ENCODE measurements at regions not wholly inside any gene's neighbourhood (a gene's known extent, or its start where the extent isn't known, plus 50 kb on each side); places are given as distances from the start of the nearest gene placed in this dataset.

DNA sequence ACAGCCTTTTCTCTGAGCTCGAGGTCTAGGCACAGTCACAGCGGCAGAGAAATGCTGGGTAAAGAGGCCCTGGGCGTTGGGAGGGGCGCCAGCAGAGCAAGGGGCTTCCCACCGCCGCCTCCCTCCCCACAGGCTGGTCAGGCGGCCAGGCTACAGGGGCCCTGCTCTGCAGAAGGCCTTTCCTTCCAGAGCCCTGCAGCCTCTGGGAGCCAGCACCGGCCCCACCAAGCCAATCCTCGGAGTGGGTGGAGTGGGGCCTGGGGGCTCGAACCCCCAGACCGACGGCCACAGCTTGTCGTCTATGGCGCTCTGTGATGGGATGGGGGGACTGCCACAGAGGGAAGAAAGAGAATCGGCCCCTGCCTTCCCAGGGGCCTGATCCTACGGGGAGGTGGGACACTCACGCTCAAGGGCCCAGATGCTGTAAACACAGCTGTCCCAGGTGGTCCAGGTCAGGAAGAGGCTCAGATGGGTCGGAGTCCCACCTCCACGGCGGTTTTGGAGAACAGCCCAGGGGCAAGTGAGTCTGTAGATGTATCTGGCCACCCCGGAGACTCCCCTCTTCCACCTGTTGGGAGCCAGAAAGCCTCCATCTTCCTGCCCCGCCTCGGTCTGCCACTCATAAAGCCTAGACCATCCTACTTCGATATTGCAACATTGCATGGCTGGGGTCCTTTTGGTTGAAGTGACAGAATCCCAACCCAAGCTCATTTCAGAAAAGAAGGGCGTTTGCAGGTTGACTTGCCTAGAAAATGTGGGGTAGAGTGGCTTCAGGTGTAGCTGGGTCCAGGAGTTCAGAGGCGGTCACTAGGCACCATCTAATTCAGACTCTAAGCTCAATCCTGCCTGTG lies 95.6 kb downstream of the SIK1 start:
- Histone ChIP-seq H3K4me3 (replicated peaks; ENCODE audit: insufficient read depth, low read length) (no peak overlapping the region), H3K27me3 (ENCODE audit: insufficient read depth, poor library complexity, severe bottlenecking) (peaks cover 7% of the 10 kb centered on the region), H3K27ac (replicated peaks) (no peak overlapping the region)
- DNase-seq (ENCODE audit: low read depth in 1 of 2, low spot score in 1 of 2): no peak
- TF ChIP-seq POLR2AphosphoS5 (IDR thresholded peaks at IDR 0.05; ENCODE audit: low read depth) (no peak), SPI1 (IDR thresholded peaks at IDR 0.05; ENCODE audit: borderline replicate concordance, low read depth) (no peak), GABPA (IDR thresholded peaks at IDR 0.05; ENCODE audit: low read depth) (no peak)
- TF ChIP-seq, protein P1, sequence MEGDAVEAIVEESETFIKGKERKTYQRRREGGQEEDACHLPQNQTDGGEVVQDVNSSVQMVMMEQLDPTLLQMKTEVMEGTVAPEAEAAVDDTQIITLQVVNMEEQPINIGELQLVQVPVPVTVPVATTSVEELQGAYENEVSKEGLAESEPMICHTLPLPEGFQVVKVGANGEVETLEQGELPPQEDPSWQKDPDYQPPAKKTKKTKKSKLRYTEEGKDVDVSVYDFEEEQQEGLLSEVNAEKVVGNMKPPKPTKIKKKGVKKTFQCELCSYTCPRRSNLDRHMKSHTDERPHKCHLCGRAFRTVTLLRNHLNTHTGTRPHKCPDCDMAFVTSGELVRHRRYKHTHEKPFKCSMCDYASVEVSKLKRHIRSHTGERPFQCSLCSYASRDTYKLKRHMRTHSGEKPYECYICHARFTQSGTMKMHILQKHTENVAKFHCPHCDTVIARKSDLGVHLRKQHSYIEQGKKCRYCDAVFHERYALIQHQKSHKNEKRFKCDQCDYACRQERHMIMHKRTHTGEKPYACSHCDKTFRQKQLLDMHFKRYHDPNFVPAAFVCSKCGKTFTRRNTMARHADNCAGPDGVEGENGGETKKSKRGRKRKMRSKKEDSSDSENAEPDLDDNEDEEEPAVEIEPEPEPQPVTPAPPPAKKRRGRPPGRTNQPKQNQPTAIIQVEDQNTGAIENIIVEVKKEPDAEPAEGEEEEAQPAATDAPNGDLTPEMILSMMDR (IDR thresholded peaks at IDR 0.05; ENCODE audit: insufficient read depth, low read length): no peak
- TF ChIP-seq, protein P2, sequence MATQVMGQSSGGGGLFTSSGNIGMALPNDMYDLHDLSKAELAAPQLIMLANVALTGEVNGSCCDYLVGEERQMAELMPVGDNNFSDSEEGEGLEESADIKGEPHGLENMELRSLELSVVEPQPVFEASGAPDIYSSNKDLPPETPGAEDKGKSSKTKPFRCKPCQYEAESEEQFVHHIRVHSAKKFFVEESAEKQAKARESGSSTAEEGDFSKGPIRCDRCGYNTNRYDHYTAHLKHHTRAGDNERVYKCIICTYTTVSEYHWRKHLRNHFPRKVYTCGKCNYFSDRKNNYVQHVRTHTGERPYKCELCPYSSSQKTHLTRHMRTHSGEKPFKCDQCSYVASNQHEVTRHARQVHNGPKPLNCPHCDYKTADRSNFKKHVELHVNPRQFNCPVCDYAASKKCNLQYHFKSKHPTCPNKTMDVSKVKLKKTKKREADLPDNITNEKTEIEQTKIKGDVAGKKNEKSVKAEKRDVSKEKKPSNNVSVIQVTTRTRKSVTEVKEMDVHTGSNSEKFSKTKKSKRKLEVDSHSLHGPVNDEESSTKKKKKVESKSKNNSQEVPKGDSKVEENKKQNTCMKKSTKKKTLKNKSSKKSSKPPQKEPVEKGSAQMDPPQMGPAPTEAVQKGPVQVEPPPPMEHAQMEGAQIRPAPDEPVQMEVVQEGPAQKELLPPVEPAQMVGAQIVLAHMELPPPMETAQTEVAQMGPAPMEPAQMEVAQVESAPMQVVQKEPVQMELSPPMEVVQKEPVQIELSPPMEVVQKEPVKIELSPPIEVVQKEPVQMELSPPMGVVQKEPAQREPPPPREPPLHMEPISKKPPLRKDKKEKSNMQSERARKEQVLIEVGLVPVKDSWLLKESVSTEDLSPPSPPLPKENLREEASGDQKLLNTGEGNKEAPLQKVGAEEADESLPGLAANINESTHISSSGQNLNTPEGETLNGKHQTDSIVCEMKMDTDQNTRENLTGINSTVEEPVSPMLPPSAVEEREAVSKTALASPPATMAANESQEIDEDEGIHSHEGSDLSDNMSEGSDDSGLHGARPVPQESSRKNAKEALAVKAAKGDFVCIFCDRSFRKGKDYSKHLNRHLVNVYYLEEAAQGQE (IDR thresholded peaks at IDR 0.05; ENCODE audit: insufficient replicate concordance, low read depth): no peak

DNA sequence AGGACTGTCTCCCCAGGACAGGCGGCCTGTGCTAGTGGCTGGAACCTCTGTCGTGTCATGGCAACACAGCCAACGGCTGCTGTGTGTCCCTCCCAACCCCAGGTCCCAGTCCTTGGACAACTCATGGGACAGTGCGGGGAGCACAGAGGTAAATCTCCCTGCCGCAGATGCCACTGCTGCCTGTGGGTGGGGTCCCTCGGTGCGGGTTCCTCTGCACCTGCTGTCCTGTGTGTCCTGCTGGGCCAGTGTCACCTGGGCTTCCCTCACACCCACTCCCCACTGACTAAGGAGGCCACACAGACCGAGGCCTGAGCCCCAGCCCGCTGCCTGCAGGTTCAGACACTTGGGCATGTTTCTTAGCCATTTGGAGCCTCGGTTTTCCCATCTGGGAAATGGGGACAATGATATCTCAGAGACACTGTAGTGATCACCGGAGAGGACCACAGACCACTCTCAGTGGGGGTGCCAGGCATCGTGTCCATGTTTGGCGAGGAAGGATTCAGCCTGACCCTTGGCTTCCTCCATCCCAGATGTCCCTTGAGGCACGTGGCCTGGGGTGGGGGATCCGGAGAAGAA lies 96.5 kb downstream of the SIK1 start:
- no peak overlapping the region for H3K4me3 ChIP-seq (replicated peaks; ENCODE audit: insufficient read depth, low read length)
- no peak for DNase-seq (ENCODE audit: low read depth in 1 of 2, low spot score in 1 of 2)
- peaks cover 7% of the 10 kb centered on the region for H3K27me3 ChIP-seq (ENCODE audit: insufficient read depth, poor library complexity, severe bottlenecking)
- H3K27ac ChIP-seq (replicated peaks): no peak overlapping the region
- TF ChIP-seq SPI1 (IDR thresholded peaks at IDR 0.05; ENCODE audit: borderline replicate concordance, low read depth): no peak
- TF ChIP-seq GABPA (IDR thresholded peaks at IDR 0.05; ENCODE audit: low read depth): no peak
- no peak for TF ChIP-seq POLR2AphosphoS5 (IDR thresholded peaks at IDR 0.05; ENCODE audit: low read depth)
- TF ChIP-seq, protein P2 (IDR thresholded peaks at IDR 0.05; ENCODE audit: insufficient replicate concordance, low read depth): no peak

DNA sequence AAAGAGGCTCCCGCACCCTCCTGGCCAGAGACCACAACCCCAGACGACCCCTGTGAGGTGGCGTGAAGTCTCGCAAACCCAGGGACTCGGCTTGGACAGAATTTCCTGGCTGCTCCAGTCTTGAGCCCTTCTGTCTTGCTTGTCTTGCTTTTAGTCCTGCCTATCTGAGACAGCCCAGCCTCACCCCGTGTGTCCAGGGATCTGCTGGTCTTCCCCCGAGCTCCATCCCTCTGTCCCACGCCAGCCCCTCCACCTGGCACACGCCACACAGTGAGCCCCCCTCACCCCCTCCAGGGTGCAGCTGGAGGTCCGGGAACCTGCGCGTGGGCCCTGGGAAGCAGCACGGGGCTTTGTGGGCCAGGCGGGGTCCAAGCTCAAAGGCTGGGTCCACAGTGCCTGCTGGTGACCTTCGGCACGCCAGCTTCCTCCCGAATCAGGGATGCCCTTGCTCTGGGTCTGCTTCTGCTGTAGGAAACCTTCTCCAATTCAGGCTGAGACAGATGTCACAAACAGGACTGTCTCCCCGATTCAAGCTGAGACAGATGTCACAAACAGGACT lies 97.1 kb downstream of the SIK1 start:
- no peak overlapping the region for H3K4me3 ChIP-seq (replicated peaks; ENCODE audit: insufficient read depth, low read length)
- no peak for DNase-seq (ENCODE audit: low read depth in 1 of 2, low spot score in 1 of 2)
- TF ChIP-seq GABPA (IDR thresholded peaks at IDR 0.05; ENCODE audit: low read depth): no peak
- TF ChIP-seq SPI1 (IDR thresholded peaks at IDR 0.05; ENCODE audit: borderline replicate concordance, low read depth): no peak
- TF ChIP-seq, protein P2 (IDR thresholded peaks at IDR 0.05; ENCODE audit: insufficient replicate concordance, low read depth): no peak
- TF ChIP-seq, protein P1 (IDR thresholded peaks at IDR 0.05; ENCODE audit: insufficient read depth, low read length): no peak
- no peak for TF ChIP-seq POLR2AphosphoS5 (IDR thresholded peaks at IDR 0.05; ENCODE audit: low read depth)
- H3K27ac ChIP-seq (replicated peaks): no peak overlapping the region
- peaks cover 7% of the 10 kb centered on the region for H3K27me3 ChIP-seq (ENCODE audit: insufficient read depth, poor library complexity, severe bottlenecking)
